Left renal pelvis (tissue), 4 donors: ENCODE measurements at regions not wholly inside any gene's neighbourhood (a gene's known extent, or its start where the extent isn't known, plus 50 kb on each side); places are given as distances from the start of the nearest gene placed in this dataset.

ENCODE experiments used
- DNase-seq, 4 donors: peaks; one replicate each; pipeline ENCODE4 v3.0.0-alpha.2; 2013; ENCODE audit warnings: low read depth in 4 of 4, low spot score in 3 of 4

- DNase-seq, result no peak
These were observed 50.4 kb upstream of the CTNNBL1 start for GRCh38 chr20:37643400-37643799.

- no peak for DNase-seq
These were observed 51.6 kb upstream of the CTNNBL1 start for GRCh38 chr20:37642246-37642645.

- DNase-seq, result no peak
These were observed 52.9 kb upstream of the CTNNBL1 start for GRCh38 chr20:37640600-37641561.

- DNase-seq, result no peak
These were observed 55.3 kb upstream of the CTNNBL1 start for GRCh38 chr20:37638527-37638926.

GRCh38 chr20:37636977-37637376 lies 56.9 kb upstream of the CTNNBL1 start:
- DNase-seq, result no peak

- no peak for DNase-seq
These were observed 57.4 kb upstream of the CTNNBL1 start for GRCh38 chr20:37636212-37636975.

GRCh38 chr20:37630993-37631392 lies 62.8 kb upstream of the CTNNBL1 start:
- DNase-seq, result no peak

GRCh38 chr20:37630166-37630565 lies 63.7 kb upstream of the CTNNBL1 start:
- no peak for DNase-seq

- DNase-seq, result no peak
These were observed 66.1 kb upstream of the CTNNBL1 start for GRCh38 chr20:37627767-37628130.

- DNase-seq, result peak; percentile 53 to 79 (median 66)
These were observed 66.6 kb upstream of the CTNNBL1 start for GRCh38 chr20:37627060-37627766.

- no peak for DNase-seq
These were observed 68.9 kb upstream of the CTNNBL1 start for GRCh38 chr20:37624963-37625362.

- no peak for DNase-seq
These were observed 71.1 kb upstream of the CTNNBL1 start for GRCh38 chr20:37622728-37623127.

GRCh38 chr20:37619496-37619895 lies 74.3 kb upstream of the CTNNBL1 start:
- DNase-seq, result no peak

GRCh38 chr20:37616110-37616425 lies 77.8 kb upstream of the CTNNBL1 start:
- DNase-seq, result no peak

GRCh38 chr20:37615340-37616109 lies 78.3 kb upstream of the CTNNBL1 start:
- no peak for DNase-seq

- no peak for DNase-seq
These were observed 82.0 kb upstream of the CTNNBL1 start for GRCh38 chr20:37611852-37612251.

GRCh38 chr20:37611346-37611745 lies 82.5 kb upstream of the CTNNBL1 start:
- no peak for DNase-seq

GRCh38 chr20:37610203-37610798 lies 82.6 kb upstream of the BLCAP start:
- no peak for DNase-seq

GRCh38 chr20:37602634-37603033 lies 75.0 kb upstream of the BLCAP start:
- DNase-seq, result no peak

- no peak for DNase-seq
These were observed 72.8 kb upstream of the BLCAP start for GRCh38 chr20:37600486-37600885.
